Sigmoid colon (tissue), 3 donors: ENCODE measurements at regions not wholly inside any gene's neighbourhood (a gene's known extent, or its start where the extent isn't known, plus 50 kb on each side); places are given as distances from the start of the nearest gene placed in this dataset.

ENCODE experiments used
- CTCF ChIP-seq, 4 experiments: fragments of 450-650 bp in 3 of 4; fragments of 200-600 bp in 1 of 4; IDR thresholded peaks; one replicate each; pipeline ENCODE4 v1.5.1; 2016 to 2019; ENCODE audit warnings: antibody characterized with exemption in 4 of 4, mild to moderate bottlenecking in 3 of 4, moderate library complexity in 2 of 4
- POLR2A ChIP-seq, 2 donors: fragments of 450-650 bp; IDR thresholded peaks; one replicate each; pipeline ENCODE4 v1.6.1; 2016; ENCODE audit warnings: antibody characterized with exemption in 2 of 2, mild to moderate bottlenecking in 2 of 2, moderate library complexity in 2 of 2

- TF ChIP-seq CTCF (IDR thresholded peaks at IDR 0.05) = no peak
- no peak for TF ChIP-seq POLR2A (IDR thresholded peaks at IDR 0.05)
Observed at GRCh38 chr13:78393286-78394142, 209.8 kb downstream of the POU4F1 start.
